Superior temporal gyrus (tissue), 1 donor: ENCODE measurements at regions not wholly inside any gene's neighbourhood (a gene's known extent, or its start where the extent isn't known, plus 50 kb on each side); places are given as distances from the start of the nearest gene placed in this dataset.
"Not testable (repeated sequence)": the region's sequence is repeated elsewhere in the genome, so short reads cannot be mapped to it uniquely, and the experiment has no call there.

Experiments used
- DNase-seq: peaks from one replicate; pipeline ENCODE4 v3.0.0-alpha.2; 2016; ENCODE audit errors: extremely low spot score

DNA sequence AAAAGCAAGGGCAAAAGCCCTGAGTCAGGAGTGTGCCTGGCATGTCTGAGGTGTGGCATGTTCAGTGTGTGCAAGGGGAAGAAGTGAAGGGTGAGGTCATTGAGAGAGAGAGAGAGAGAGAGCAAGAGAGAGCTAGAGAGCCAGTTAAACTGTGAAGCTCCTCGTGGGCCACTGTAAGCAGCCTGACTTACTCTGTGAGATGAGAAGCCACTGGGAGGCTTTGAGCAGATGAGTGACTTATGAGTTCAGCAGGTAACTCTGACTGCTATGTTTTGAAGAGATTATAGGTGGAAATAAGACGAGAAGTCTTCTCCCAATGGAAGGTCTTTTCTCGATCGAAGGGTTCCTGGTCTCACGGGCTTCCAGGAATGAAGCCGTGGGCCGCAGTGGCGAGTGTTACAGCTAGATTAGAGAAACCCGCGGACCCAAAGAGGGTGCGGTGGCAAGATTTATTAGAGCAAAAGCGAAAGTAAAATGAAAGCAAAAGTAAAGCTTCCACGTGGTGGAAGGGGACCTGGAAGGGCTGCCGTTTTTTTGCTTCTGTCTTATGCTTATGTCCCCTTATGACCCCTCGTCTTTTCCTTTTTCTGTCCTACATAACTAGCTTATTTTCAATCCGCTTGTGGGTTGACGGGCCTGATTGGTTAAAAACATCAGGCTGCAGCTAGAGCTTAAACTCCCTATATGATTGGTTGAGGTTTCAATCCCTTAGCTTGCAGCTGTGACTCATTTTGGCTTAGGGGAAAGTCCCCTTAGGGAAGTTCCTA lies 323.1 kb upstream of the FAM78B start:
- no peak for DNase-seq

DNA sequence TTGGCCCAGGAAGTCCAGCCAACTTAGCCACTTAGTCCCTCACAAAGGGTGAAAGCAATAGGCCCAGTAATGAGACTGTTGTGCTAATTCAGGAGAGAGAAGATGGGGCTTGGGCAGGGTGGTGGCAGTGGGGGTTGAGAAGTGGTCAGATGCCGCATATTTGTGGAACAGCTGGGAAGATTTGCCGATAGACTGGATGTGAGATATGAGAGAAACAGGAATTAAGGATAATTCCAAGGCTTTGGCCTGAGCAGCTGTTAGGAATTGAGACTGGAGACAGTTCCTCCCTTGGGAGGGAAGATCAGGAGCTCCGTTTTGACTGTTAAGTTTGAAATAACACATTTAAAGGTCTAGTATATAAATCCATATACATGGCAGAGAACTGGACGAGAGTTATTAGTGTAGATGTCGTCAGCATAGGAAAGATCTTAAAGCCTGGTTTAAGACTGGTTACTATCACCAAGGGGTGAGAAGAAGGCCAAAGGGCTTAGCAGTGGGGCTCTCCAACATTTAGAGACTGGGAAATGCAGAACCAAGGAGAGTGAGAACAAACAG lies 323.7 kb upstream of the FAM78B start:
- no peak for DNase-seq

DNA sequence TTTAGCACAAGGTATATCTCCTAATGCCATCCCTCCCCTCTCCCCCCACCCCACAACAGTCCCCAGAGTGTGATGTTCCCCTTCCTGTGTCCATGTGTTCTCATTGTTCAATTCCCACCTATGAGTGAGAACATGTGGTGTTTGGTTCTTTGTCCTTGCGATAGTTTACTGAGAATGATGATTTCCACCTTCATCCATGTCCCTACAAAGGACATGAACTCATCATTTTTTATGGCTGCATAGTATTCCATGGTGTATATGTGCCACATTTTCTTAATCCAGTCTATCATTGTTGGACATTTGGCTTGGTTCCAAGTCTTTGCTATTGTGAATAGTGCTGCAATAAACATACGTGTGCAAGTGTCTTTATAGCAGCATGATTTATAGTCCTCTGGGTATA lies 327.0 kb upstream of the FAM78B start:
- not testable (repeated sequence) for DNase-seq

DNA sequence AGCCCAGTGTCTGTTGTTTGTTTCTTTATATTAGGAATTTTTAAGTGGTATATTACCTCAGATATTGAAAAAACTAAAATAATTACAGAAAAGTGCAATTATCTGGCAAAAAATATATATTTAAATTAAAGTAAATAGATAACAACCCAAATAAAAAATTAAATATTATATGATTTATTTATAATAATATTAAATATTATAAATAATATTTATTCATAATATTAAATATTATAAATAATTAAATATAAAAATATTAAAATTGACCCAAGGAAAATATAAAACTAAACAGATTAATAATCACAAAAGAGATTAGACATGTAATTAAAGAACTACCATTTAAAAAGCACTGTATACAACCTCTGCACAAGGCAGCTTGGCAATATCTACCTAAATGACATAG lies 331.9 kb upstream of the POGK start:
- DNase-seq, result no peak

DNA sequence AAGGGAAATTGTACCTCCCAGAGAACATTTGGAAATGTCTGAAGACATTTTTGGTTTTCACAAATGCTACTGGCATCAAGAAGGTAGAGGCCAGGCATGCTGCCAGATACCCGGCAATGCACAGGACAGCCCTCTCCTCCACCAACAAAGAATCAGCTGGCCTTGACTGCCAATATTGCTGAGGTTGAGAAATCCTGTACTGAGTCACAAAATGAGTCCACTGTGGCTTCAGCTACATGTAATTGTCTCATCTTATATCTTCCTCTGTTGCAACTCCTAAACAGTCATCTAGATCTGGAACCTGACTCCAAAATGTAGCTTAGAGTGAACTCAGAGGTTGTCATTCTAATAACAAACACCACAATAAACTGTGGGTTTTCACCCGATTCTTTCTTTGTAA lies 327.5 kb upstream of the POGK start:
- DNase-seq, result no peak

DNA sequence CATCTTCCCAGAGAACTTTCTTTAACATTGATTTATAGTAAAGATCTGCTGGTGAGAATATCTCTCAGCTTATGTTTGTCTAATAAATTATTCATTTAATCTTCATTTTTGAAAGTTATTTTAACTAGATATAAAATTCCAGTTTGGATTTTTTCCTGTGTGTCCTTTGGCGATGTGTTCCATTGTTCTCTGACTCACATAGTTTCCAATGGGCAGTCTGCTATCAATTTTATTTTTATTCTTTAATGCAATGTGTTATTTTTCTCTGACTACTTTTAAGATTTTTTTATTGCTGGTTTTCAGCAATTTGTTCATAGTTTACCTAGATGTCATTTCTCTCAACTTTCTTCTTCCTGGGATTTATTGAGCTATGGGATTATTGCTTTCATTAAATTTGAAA lies 325.2 kb upstream of the POGK start:
- DNase-seq, result no peak

DNA sequence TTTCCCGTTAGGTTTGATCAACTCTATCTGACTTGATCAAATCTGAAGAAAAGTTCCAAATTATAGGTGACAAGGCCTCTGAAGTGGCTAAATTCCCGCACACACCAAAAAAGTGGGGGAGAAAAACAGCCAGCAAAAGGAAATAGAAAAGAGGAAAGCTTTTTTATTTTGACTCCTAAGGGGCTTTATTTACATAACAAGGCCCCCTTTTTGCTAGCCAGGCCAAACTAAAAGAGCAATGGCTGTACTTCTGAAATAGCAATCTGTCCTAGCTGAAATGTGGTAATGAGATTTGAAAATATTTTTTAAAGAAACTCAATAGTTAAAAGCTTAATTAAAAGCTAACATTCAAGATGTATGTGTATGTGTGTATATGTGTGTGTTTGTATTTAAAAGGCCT lies 311.5 kb upstream of the POGK start:
- no peak for DNase-seq

DNA sequence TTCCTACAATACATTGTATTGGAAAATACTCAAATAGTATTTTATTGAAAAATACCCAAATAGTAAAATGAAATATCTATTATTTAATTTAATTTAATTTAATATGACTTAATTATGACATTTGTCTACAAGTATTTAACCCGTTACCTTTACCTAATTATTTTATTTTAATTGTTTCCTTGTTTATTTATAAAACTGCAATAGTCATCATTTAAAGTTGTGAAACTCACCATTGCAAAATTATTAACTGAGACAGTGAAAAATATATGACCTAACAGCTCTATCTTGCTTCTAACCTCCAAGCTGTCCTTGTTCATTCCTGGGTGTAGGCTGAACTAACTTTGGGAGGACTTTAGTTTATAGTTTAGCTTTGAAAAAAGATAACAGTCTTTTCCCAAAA lies 300.6 kb upstream of the POGK start:
- DNase-seq, result no peak

DNA sequence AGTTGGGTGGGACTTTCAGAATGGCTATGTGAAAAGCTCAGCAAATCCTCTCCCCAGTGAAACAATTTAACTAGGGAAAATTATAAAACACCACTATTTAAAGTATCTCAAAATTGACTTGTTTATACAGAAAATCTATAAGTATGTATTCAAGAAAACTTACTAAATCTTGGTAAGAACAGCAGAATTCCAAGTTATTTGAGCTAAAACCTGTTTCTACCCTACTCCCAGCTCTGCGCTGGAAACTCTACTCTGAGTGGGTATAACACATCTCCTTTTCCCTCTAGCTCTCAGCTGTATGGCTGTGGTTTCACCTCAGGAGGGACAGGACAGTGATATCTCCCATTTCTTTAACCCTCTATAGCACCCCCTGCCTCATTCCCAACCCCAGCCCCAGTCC lies 295.2 kb upstream of the POGK start:
- DNase-seq, result no peak

DNA sequence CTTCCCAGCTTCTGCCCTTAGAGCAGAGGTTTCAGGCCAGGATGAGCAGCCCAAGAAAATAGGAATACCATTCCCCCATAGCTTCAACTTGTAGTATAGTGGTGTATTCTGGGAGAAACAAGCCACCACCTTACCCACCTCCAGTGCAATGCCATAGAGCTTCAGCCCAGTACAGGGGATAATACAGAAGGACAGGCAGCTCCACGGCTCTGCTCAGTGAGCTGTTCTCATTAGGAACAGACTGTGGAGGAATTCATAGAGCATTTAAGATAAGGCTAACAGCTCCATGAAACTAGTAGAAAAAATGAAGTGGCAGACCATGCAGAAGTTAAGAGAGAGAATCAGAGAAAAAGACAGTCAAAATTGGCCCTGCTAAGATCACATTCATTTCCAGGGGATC lies 294.7 kb upstream of the POGK start:
- no peak for DNase-seq

DNA sequence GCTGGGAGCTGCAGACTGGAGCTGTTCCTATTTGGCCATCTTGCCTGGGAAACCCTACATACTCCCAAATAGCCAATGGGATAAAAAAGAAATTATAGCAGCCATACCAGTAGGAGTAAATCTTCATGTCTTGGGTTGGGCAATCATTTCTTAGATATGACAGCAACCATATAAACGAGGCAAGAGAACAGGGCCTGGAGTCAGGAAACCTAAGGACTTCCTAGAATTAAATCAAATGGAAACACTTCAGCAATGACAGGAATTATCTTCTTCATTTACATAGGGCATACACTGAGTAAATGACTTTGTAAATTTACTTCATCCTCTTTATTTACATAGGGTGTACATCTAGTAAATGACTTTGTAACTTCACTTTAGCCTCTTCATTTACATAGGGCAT lies 286.6 kb upstream of the POGK start:
- DNase-seq, result no peak

DNA sequence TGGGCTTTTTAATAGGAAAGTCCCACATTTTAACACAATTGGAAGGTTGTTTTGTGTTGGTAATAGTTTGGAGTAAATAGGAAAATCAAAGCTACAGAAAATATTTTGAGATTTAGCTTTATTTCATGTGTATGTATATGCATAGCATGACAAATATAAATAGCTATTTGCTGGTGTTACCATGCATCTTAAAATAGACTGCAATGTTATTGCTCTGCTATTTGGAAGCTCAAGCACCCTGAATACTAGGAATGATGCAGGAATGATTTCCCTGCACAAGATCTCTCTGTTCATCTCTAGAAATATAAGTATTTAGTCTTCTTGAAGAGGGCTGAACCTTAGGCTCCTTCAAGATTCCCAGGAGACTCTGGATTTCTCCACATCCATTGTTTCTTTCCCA lies 268.3 kb upstream of the POGK start:
- DNase-seq, result no peak

DNA sequence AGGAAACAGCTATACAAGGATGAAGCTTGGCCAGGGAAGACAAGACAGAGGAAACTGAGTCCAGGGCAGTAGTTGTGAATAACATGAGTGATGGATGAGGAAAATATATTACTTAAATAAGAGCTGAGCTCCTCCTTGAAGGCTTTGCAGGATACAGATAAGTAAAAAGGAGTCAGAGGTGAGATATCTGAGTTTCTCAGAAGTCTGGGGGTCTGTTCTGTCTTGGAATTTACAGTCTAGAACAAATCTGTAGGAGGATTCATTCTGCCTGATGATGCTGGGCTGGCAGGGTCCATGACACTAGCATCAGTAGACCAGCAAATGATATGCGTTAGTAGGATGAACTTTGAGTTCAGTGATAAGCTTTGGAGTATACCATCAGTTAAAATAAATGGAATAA lies 266.1 kb upstream of the POGK start:
- no peak for DNase-seq

DNA sequence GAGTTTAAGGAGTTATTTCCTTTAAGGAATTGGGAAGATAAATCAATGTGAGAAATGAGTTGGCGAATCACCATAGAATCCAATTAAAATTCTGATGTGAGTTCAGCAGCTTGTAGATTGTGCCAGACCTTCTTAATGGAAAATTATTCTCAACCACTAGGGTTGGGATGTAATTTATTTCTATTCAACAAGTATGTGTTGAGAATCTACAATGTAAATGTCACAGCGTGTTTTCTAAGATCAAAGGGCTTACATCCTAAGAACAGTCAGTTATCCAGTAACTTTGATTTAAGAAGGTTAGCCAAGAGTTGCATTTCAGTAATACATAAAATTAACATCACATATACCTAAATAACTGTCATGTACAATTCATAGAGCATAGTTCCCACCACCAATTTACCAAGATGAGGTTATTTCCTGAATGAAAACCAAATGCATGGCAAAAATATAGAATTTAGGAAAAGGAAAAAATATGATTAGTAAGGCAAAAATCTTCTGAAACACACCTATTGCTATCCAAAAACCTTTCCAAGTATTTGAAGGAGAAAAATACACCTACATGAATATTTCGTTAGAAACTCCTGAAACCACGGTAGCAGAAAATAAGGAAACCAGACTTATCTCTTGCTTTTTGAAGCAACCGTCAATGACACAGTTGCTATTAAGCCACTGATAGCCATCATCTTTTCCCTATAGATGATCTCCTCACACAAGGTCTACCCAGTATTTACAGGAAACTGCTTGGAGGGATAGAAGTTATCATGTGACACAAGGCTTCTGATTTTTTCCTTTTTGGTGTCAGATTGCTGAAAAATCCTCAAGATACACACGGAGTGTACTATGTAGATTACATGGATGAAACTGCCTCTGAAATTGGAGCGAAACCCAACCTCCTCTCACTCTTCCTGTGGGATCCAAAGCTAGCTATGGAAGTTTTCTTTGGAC lies 259.4 kb upstream of the POGK start:
- DNase-seq, result no peak

DNA sequence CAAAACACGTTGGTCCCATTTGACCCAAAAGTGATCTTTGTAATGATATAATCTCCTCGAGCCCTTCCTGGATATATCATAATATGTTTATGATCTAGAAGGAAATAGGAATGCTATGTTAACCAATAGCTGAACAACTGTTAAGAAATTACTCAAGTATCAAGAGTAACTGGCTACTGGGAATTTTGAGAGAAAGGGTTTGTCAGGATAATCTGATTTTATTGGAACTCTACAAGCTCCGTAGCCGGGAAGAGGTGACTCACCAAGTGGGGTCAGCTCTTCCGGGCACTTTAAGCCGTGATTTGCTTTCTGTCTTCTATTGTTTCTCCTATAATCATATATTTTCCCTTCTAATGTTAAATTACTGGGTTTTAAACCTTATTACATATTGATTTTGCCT lies 250.5 kb upstream of the POGK start:
- no peak for DNase-seq

DNA sequence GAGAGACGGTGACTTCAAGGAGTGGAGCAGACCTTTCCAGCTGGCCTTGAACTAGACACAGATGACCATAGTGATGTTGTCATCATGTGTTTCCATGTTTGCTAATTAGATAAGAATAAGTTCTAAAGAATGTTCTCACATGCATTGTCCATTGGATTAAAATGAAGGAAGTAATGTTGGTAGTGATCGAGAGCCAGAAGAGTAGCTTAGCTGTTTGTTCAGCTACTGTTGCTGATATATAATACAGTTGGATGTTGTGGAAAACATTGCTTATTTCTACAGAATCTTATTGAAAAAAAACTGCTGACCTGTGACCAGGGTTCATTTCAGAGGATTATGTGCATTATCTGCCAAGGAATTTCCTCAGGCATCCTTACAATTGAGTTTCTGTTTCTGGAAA lies 249.1 kb upstream of the POGK start:
- DNase-seq, result no peak

DNA sequence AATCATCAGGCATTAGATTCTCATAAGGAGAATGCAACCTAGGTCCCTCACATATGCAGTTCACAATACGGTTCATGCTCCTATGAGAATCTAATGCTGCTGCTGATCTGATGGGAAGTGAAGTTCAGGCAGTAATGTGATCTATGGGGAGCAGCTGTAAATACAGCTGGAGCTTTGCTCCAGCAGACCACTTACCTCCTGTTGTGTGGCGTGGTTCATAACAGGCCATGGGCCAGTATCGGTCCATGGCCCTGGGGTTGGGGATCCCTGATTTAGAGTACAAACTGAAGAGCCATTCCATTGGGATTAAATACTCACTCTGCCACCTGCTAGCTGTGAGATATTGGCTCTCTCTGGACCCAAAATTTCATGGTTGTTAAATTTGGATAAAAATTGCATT lies 244.6 kb upstream of the POGK start:
- DNase-seq, result no peak

DNA sequence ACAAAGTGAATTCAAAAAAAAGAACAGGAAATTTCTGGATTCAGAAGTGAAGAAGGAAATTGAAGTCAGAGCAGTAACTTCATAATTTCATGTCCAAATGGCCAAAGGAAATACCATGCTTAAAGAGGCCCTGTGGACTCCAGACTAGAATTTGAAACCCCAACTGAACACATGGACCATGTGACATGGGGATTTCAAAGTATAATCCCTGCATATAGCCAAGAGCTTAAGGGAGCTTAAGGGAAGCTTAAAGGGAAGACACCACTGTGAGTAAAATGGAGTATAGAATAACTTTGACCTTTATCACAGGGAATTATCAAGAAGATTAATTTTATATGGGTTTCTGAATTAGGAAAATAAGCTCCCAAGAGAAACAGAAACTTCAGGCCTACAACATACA lies 241.8 kb upstream of the POGK start:
- DNase-seq, result no peak

DNA sequence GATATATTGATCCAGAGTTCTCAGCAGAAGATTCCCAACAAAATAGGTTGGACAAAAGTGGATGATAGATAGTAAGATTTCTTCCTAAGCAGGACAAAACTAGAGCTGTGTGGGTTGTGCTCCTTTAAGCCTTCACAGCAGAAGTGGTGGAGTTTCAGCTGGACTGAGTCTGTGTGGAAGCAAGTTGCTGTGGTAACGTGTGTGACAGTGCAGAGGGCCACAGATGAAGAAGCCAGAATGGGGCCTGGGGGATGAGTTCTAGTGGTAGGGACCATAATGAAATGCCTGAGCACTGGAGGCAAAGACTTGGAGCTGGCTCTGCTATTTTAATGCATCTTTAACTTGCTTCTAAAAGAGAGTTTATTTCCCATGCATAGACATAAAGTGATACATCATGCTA lies 238.7 kb upstream of the POGK start:
- DNase-seq, result no peak

DNA sequence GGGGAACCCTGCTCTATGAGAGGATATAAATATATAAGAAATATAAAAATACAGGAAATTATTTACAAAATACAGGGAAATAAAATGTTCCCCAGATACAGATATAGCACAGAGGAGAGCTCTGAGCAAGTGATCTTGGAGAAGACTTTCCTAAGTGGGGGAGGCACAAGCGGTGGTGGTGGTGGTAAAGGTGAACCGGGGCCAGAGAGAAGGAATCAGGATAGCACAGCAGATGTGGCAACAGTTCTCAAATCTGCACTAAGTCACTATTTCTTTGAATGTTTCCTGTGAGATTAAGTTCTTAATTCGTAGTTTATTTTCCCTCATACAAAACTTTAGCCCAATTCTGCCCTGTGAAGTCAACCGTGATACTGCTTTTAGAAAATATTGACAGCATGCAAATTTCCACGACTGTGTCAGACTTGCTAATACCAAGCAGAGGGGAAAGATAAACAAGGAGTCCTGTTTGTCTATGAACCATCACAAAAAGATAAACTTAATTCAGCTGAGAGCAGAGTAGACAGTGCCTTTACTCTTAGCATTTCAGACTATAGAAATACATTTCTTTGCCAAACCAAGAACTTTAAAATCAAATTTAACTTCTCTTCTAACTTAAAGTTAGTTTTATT lies 237.5 kb upstream of the POGK start:
- no peak for DNase-seq

DNA sequence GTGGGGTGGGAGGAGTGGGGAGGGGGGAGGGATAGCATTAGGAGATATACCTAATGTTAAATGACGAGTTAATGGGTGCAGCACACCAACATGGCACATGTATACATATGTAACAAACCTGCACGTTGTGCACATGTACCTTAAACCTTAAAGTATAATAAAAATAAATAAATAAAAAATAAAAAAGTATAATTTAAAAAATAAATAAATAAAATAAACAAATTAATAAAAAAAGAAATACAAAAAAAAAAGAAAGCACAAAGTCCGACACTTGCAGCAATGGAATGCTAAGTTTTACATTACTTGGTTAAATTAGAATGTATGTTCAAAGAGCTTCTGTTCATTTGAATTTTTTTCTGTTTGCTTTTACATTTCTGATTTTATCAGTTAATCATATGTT lies 236.5 kb upstream of the POGK start:
- DNase-seq, result not testable (repeated sequence)

DNA sequence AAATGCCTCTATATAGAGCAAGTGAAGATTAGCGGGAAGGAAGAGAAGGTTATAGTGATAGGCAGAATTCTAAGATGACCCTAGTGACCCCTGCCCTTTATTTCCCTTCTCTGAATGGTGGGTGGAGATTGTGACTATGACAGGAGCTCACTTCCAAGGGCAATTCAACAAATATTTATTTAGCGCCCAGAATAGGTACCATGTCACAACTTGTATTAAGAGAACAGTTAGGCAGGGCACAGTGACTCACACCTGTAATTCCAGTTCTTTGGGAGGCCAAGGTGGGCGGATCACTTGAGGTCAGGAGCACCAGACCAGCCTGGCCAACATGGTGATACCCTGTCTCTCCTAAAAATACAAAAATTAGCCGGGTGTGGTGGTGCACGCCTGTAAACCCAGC lies 236.0 kb upstream of the POGK start:
- DNase-seq, result no peak
